GM12891 (cell line): ENCODE measurements at regions not wholly inside any gene's neighbourhood (a gene's known extent, or its start where the extent isn't known, plus 50 kb on each side); places are given as distances from the start of the nearest gene placed in this dataset.

Source experiments
- PAX5 ChIP-seq: IDR thresholded peaks from 2 replicates; pipeline ENCODE4 v1.6.1; 2011; ENCODE audit warnings: low read length, moderate library complexity, mild to moderate bottlenecking; ENCODE audit not compliant: insufficient read depth, severe bottlenecking
- POLR2AphosphoS5 ChIP-seq: IDR thresholded peaks from 2 replicates; pipeline ENCODE4 v1.6.1; 2011; ENCODE audit warnings: low read depth, low read length, control low read depth

DNA sequence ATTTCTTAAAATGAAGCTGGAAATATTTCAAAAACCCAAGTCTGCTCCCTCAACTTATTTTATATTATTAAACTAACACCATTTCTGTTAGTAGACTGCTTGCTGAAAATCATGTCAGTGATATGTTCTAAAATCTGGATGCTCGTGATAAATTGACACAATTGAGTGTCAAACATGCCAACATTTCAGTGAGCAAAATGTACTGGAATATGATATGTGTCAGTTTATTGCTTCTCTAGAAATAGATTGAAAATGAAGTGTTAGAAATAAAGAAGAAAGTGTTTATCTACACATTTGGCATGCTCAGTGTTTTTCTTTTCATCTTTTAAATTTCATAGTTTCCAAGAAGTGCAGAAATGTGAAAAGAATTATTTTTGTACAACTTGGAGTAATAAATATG lies 624.6 kb downstream of the SI start:
- TF ChIP-seq POLR2AphosphoS5 (no peak), PAX5 (no peak)
